ENCODE measurements at regions not wholly inside any gene's neighbourhood (a gene's known extent, or its start where the extent isn't known, plus 50 kb on each side); places are given as distances from the start of the nearest gene placed in this dataset. TPM values are rescaled to one million over a fixed set of nuclear protein-coding genes. Genes with fewer than 3 reads are reported as not detected.

DNA sequence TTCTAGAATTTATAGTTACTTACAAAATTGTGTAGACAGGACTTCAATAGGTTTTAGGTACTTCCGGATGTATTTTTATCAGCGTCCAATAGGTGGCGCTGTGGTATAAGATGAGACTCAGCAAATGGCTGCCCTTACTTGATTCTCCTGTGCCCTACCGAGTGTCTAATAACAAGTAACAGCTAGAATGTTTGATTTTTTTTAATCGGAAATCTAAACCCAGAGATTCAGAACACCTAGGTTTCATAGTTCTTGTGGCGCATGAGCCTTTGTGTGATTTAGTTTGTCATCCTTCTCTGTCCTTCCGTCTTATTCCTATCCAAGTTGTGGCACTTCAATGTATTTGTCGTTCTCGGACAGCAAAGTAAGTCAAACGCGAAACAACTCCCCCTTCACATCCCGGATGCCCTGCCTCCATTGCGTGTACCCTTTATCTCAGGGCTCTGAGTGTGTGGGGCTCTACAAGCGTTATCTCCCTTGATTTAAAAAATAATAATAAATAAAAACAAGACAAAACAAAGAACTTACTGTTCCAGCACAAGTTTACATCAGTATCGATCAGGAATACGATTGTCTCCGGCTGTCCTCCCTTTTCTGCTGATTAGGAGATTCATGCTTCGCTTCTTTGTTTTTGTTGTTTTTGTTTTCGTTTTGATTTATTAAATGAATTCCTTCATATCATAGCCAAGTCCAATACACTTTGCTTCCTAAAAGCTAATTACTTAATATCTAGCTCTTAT, 50.7 kb upstream of the SLC30A5 start:
- Histone ChIP-seq H3K9me3 (replicated peaks; ENCODE audit: low read length) (no peaks in the 10 kb centered on the region), H3K9ac (ENCODE audit: low read depth, low read length) (peak overlapping the region; percentile 79), H3K4me3 (ENCODE audit: low read length) (peak overlapping the region; percentile 77), H3K36me3 (ENCODE audit: insufficient read depth, low read length) (no peaks in the 10 kb centered on the region), H3K4me1 (ENCODE audit: control insufficient read depth, insufficient read depth, low read length) (peaks cover 4% of the 10 kb centered on the region), H3K4me2 (ENCODE audit: low read length) (peak overlapping the region; percentile 89), H3K27me3 (ENCODE audit: control insufficient read depth, insufficient read depth, low read length) (no peaks in the 10 kb centered on the region)

DNA sequence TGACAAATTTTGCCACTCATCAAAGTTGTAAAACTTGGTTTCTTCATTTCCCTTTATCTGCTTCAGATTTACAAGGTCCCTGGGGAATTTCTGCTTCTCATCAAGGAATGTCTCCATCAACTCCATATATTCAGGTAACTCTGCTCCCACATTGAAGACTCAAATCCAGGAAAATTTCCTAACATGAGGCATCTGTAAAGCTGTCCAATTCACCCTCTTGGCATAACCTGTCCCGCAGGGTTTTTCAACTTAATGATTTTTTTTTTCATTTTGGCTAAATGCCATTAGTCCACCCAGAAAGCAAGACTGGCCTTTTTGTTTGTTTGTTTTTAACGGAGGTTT, 50.2 kb upstream of the SLC30A5 start:
- peak overlapping the region; percentile 79 for H3K9ac ChIP-seq (ENCODE audit: low read depth, low read length)
- H3K4me2 ChIP-seq (ENCODE audit: low read length), result peak overlapping the region; percentile 89
- peak overlapping the region; percentile 77 for H3K4me3 ChIP-seq (ENCODE audit: low read length)
- no peaks in the 10 kb centered on the region for H3K27me3 ChIP-seq (ENCODE audit: control insufficient read depth, insufficient read depth, low read length)
- peaks cover 4% of the 10 kb centered on the region for H3K4me1 ChIP-seq (ENCODE audit: control insufficient read depth, insufficient read depth, low read length)
- no peaks in the 10 kb centered on the region for H3K9me3 ChIP-seq (replicated peaks; ENCODE audit: low read length)
- no peaks in the 10 kb centered on the region for H3K36me3 ChIP-seq (ENCODE audit: insufficient read depth, low read length)

Small RNAs in the stretch of these regions (small RNA-seq; reads per million reads assigned to genes)
- not detected for gene RF00096
- gene RN7SKP251, result not detected
- gene VWA8P1, result not detected

Data from skeletal muscle satellite cell (primary cell).